ENCODE measurements at regions not wholly inside any gene's neighbourhood (a gene's known extent, or its start where the extent isn't known, plus 50 kb on each side); places are given as distances from the start of the nearest gene placed in this dataset.

- TF ChIP-seq NFE2 (IDR thresholded peaks at IDR 0.05; ENCODE audit: low read depth) (peak; percentile 2; the same call in 1 of the 2 replicates), NR1H2 (CRISPR knock-in tag; IDR thresholded peaks at IDR 0.05) (no peak), NCOR1 (IDR thresholded peaks at IDR 0.05) (peak; percentile 43), KLF16 (IDR thresholded peaks at IDR 0.05) (no peak; the same call in 1 of the 2 replicates), SOX6 (IDR thresholded peaks at IDR 0.05) (peak; percentile 64), RFX7 (CRISPR knock-in tag; IDR thresholded peaks at IDR 0.05) (no peak), ASH1L (IDR thresholded peaks at IDR 0.05; ENCODE audit: borderline replicate concordance, low read depth, partially characterized antibody) (no peak), E2F6 (IDR thresholded peaks at IDR 0.05; ENCODE audit: borderline replicate concordance in 1 of 2, extremely low read depth in 1 of 2, insufficient read depth in 1 of 2, insufficient read length in 1 of 2, low read depth in 1 of 2, low read length in 1 of 2, poor library complexity in 1 of 2, severe bottlenecking in 1 of 2) (no peak), PTRF (tag; IDR thresholded peaks at IDR 0.05) (no peak), SAP30 (IDR thresholded peaks at IDR 0.05; ENCODE audit: borderline replicate concordance, insufficient read depth, low read depth, low read length, poor library complexity, severe bottlenecking) (no peak)
- TF ChIP-seq, protein P1, sequence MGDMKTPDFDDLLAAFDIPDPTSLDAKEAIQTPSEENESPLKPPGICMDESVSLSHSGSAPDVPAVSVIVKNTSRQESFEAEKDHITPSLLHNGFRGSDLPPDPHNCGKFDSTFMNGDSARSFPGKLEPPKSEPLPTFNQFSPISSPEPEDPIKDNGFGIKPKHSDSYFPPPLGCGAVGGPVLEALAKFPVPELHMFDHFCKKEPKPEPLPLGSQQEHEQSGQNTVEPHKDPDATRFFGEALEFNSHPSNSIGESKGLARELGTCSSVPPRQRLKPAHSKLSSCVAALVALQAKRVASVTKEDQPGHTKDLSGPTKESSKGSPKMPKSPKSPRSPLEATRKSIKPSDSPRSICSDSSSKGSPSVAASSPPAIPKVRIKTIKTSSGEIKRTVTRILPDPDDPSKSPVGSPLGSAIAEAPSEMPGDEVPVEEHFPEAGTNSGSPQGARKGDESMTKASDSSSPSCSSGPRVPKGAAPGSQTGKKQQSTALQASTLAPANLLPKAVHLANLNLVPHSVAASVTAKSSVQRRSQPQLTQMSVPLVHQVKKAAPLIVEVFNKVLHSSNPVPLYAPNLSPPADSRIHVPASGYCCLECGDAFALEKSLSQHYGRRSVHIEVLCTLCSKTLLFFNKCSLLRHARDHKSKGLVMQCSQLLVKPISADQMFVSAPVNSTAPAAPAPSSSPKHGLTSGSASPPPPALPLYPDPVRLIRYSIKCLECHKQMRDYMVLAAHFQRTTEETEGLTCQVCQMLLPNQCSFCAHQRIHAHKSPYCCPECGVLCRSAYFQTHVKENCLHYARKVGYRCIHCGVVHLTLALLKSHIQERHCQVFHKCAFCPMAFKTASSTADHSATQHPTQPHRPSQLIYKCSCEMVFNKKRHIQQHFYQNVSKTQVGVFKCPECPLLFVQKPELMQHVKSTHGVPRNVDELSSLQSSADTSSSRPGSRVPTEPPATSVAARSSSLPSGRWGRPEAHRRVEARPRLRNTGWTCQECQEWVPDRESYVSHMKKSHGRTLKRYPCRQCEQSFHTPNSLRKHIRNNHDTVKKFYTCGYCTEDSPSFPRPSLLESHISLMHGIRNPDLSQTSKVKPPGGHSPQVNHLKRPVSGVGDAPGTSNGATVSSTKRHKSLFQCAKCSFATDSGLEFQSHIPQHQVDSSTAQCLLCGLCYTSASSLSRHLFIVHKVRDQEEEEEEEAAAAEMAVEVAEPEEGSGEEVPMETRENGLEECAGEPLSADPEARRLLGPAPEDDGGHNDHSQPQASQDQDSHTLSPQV (IDR thresholded peaks at IDR 0.05): peak; percentile 48
- TF ChIP-seq, protein P2, sequence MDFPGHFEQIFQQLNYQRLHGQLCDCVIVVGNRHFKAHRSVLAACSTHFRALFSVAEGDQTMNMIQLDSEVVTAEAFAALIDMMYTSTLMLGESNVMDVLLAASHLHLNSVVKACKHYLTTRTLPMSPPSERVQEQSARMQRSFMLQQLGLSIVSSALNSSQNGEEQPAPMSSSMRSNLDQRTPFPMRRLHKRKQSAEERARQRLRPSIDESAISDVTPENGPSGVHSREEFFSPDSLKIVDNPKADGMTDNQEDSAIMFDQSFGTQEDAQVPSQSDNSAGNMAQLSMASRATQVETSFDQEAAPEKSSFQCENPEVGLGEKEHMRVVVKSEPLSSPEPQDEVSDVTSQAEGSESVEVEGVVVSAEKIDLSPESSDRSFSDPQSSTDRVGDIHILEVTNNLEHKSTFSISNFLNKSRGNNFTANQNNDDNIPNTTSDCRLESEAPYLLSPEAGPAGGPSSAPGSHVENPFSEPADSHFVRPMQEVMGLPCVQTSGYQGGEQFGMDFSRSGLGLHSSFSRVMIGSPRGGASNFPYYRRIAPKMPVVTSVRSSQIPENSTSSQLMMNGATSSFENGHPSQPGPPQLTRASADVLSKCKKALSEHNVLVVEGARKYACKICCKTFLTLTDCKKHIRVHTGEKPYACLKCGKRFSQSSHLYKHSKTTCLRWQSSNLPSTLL (IDR thresholded peaks at IDR 0.05): no peak
- TF ChIP-seq, protein P3, sequence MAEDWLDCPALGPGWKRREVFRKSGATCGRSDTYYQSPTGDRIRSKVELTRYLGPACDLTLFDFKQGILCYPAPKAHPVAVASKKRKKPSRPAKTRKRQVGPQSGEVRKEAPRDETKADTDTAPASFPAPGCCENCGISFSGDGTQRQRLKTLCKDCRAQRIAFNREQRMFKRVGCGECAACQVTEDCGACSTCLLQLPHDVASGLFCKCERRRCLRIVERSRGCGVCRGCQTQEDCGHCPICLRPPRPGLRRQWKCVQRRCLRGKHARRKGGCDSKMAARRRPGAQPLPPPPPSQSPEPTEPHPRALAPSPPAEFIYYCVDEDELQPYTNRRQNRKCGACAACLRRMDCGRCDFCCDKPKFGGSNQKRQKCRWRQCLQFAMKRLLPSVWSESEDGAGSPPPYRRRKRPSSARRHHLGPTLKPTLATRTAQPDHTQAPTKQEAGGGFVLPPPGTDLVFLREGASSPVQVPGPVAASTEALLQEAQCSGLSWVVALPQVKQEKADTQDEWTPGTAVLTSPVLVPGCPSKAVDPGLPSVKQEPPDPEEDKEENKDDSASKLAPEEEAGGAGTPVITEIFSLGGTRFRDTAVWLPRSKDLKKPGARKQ (CRISPR knock-in tag; IDR thresholded peaks at IDR 0.05): 0 out of 2 replicates have a peak, but pooled peaks have one; percentile 30
- TF ChIP-seq, protein P4, sequence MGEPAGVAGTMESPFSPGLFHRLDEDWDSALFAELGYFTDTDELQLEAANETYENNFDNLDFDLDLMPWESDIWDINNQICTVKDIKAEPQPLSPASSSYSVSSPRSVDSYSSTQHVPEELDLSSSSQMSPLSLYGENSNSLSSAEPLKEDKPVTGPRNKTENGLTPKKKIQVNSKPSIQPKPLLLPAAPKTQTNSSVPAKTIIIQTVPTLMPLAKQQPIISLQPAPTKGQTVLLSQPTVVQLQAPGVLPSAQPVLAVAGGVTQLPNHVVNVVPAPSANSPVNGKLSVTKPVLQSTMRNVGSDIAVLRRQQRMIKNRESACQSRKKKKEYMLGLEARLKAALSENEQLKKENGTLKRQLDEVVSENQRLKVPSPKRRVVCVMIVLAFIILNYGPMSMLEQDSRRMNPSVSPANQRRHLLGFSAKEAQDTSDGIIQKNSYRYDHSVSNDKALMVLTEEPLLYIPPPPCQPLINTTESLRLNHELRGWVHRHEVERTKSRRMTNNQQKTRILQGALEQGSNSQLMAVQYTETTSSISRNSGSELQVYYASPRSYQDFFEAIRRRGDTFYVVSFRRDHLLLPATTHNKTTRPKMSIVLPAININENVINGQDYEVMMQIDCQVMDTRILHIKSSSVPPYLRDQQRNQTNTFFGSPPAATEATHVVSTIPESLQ (CRISPR knock-in tag; IDR thresholded peaks at IDR 0.05): 0 out of 2 replicates have a peak, but pooled peaks have one; percentile 17
Measured at GRCh38 chr1:234975941-234976860, 152.4 kb downstream of the TOMM20 start (continued).

Data from K562 (cell line).